NB4 (cell line): ENCODE measurements at regions not wholly inside any gene's neighbourhood (a gene's known extent, or its start where the extent isn't known, plus 50 kb on each side); places are given as distances from the start of the nearest gene placed in this dataset.

Experiments used
- CTCF ChIP-seq: IDR thresholded peaks from one replicate; pipeline ENCODE4 v1.5.1; 2012; ENCODE audit warnings: low read depth, low read length
- MAX ChIP-seq: IDR thresholded peaks from 2 replicates; pipeline ENCODE4 v1.6.1; 2011; ENCODE audit warnings: low read depth, low read length
- MYC ChIP-seq: IDR thresholded peaks from 2 replicates; pipeline ENCODE4 v1.6.1; 2011; ENCODE audit warnings: low read depth, low read length
- POLR2A ChIP-seq: IDR thresholded peaks from 2 replicates; pipeline ENCODE4 v1.6.1; 2011; ENCODE audit warnings: mild to moderate bottlenecking; ENCODE audit not compliant: insufficient read length; ENCODE audit errors: extremely low read depth

- TF ChIP-seq POLR2A (no peak), CTCF (no peak), MYC (no peak), MAX (no peak)
Observed at GRCh38 chr5:74044936-74045335, 418.9 kb downstream of the ARHGEF28 start.
